ENCODE measurements at regions not wholly inside any gene's neighbourhood (a gene's known extent, or its start where the extent isn't known, plus 50 kb on each side); places are given as distances from the start of the nearest gene placed in this dataset.

DNA sequence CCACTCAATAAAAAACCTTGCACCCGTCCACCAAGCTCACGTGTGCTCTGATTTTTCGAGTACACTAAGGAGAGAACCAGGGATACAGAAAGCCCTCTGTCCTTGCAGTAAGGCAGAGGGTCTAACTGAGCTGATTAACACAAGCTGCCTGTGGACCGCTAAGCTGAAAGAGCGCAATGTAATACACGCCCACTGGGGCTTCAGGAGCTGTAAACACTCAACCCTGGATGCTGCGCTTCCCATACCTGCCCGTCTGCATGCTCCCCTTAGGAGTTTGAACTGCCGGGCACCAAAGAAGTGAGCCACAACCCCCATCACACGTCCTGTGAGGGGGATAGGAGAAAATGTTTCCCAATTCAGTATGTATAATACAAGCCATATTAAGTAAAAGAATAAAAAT is 664.8 kb downstream of the PCDH18 start:
- no peaks in the 10 kb centered on the region for H3K4me1 Mint-ChIP-seq
- no peak for DNase-seq

DNA sequence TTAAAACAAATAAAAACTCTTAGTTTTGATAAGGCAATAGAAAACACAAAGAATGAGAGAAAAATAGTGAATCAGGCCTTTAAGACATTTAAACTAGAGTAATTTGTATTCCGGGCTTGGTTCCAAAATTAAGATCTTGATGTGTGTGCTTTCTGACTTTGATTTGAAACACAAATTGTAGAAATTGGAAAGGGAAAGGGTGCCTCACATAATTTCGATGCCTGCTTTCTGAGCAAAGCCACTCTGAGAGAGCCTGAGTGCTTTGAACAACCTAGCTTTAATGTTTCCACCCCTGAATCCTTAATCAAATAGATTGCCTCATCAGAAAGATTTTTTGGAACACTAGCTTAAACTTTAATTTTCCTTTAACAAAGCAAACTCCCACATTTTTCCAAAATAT is 666.8 kb downstream of the PCDH18 start:
- Mint-ChIP-seq H3K4me3 (no peak overlapping the region), H3K36me3 (ENCODE audit: low read depth) (no peaks in the 10 kb centered on the region), H3K4me1 (no peaks in the 10 kb centered on the region), H3K27me3 (ENCODE audit: low read depth, poor library complexity) (no peaks in the 10 kb centered on the region), H3K9me3 (no peaks in the 10 kb centered on the region), H3K27ac (no peak overlapping the region)
- DNase-seq, result no peak
- TF ChIP-seq, protein P1, sequence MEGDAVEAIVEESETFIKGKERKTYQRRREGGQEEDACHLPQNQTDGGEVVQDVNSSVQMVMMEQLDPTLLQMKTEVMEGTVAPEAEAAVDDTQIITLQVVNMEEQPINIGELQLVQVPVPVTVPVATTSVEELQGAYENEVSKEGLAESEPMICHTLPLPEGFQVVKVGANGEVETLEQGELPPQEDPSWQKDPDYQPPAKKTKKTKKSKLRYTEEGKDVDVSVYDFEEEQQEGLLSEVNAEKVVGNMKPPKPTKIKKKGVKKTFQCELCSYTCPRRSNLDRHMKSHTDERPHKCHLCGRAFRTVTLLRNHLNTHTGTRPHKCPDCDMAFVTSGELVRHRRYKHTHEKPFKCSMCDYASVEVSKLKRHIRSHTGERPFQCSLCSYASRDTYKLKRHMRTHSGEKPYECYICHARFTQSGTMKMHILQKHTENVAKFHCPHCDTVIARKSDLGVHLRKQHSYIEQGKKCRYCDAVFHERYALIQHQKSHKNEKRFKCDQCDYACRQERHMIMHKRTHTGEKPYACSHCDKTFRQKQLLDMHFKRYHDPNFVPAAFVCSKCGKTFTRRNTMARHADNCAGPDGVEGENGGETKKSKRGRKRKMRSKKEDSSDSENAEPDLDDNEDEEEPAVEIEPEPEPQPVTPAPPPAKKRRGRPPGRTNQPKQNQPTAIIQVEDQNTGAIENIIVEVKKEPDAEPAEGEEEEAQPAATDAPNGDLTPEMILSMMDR (IDR thresholded peaks at IDR 0.05), result no peak

More for the DNA sequence above, 664.8 kb downstream of the PCDH18 start:
- TF ChIP-seq, protein P1 (IDR thresholded peaks at IDR 0.05), result no peak
- Mint-ChIP-seq H3K27me3 (ENCODE audit: low read depth, poor library complexity) (no peaks in the 10 kb centered on the region), H3K9me3 (no peaks in the 10 kb centered on the region), H3K4me3 (no peak overlapping the region), H3K36me3 (ENCODE audit: low read depth) (no peaks in the 10 kb centered on the region), H3K27ac (no peak overlapping the region)

DNA sequence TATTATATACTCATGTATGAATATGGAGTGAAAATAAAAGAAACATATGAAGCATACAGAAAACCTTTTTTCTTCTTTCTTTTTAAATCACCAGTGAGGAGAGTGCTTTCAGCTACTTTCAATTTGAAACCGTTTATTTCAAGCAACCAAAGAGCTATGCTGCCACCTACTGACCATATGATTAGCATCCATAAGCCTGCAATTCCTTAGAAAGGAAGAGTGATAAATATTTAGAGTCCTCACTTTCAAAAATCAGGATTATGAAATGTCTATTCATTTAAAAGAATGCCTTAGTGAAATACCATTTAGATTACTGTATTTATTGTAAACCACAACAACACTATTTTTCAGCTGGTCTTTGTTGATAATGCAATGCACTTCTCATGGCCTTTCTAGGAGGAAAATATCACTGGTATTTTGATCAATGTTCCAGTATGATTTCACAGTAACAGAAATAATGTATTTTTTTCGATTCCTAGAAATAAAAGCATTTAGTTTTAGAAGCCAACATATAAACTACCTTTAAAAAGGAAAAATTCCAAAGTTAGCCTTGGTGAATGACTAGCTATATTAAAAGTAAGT is 667.6 kb downstream of the PCDH18 start:
- H3K27me3 Mint-ChIP-seq (ENCODE audit: low read depth, poor library complexity), result no peaks in the 10 kb centered on the region
- no peaks in the 10 kb centered on the region for H3K36me3 Mint-ChIP-seq (ENCODE audit: low read depth)
- peak; percentile 46 for DNase-seq
- no peak overlapping the region for H3K4me3 Mint-ChIP-seq
- no peaks in the 10 kb centered on the region for H3K9me3 Mint-ChIP-seq
- no peak overlapping the region for H3K27ac Mint-ChIP-seq
- TF ChIP-seq, protein P1 (IDR thresholded peaks at IDR 0.05), result peak; percentile 85
- no peaks in the 10 kb centered on the region for H3K4me1 Mint-ChIP-seq

DNA sequence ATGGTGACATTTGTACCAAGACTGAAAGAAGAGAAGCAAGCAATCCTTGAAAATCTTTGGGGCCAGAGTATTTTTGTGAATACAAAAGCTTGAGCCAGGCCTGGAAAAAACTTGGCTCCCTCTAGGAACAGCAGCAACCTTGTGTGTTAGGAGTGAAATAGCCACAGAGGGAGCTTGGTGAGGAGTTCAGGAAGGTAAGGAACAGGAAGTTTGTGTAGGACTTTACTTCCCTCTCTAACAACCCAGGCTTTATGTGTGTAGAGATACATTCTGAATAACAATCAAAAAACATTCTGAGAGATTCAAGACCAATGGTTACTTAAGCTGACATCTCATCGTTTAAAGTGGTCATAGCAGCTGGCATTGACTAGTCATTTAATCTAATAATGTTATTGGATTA is 668.5 kb downstream of the PCDH18 start:
- H3K4me1 Mint-ChIP-seq, result no peaks in the 10 kb centered on the region

DNA sequence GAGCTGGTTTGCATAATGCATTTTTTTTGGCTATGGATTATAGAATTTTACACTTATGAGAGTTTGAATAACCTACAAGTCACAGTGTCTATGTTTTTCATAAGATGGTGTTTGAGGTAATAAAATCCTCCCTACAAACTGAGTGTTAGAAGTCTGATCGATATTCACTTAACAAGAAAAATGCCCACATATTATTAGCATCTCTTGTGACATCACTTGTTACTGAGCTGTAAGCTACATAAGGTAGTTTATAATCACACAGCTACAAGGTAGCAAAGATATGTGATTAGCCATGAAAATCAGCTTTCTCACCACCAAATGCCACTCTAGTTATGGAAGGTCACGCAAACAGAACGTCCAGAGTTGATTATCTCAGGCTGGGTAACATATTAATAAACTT is 669.6 kb downstream of the PCDH18 start:
- DNase-seq, result no peak
- Mint-ChIP-seq H3K4me1 (no peaks in the 10 kb centered on the region), H3K36me3 (ENCODE audit: low read depth) (no peaks in the 10 kb centered on the region), H3K4me3 (no peak overlapping the region), H3K9me3 (no peaks in the 10 kb centered on the region), H3K27me3 (ENCODE audit: low read depth, poor library complexity) (no peaks in the 10 kb centered on the region), H3K27ac (no peak overlapping the region)
- TF ChIP-seq, protein P1 (IDR thresholded peaks at IDR 0.05), result no peak

More for the DNA sequence above, 668.5 kb downstream of the PCDH18 start:
- DNase-seq, result no peak
- no peaks in the 10 kb centered on the region for H3K9me3 Mint-ChIP-seq
- H3K27ac Mint-ChIP-seq, result peak overlapping the region; percentile 93
- H3K36me3 Mint-ChIP-seq (ENCODE audit: low read depth), result no peaks in the 10 kb centered on the region
- TF ChIP-seq, protein P1 (IDR thresholded peaks at IDR 0.05), result no peak
- H3K4me3 Mint-ChIP-seq, result no peak overlapping the region
- no peaks in the 10 kb centered on the region for H3K27me3 Mint-ChIP-seq (ENCODE audit: low read depth, poor library complexity)

DNA sequence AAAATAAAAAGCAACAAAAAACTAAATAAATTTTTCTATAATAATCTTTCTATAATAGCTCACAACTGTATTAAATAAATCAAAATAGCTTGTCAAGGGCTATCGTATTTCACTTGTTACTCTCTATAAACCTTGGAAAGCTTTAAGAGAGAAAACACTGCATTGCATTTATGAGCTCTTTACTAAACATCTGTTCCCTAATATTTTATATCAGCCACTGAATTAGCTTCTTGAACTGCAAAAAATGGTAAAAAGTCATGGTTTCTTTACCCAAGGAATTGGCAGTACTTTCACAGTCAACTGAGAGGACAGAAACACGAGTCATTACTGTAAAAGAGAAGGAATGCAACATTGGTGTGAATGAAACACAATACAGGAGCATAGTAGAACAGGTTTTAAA is 671.2 kb downstream of the PCDH18 start:
- DNase-seq, result no peak
- H3K4me3 Mint-ChIP-seq, result no peak overlapping the region
- no peaks in the 10 kb centered on the region for H3K4me1 Mint-ChIP-seq
- no peaks in the 10 kb centered on the region for H3K27me3 Mint-ChIP-seq (ENCODE audit: low read depth, poor library complexity)
- H3K36me3 Mint-ChIP-seq (ENCODE audit: low read depth), result no peaks in the 10 kb centered on the region
- no peaks in the 10 kb centered on the region for H3K9me3 Mint-ChIP-seq
- no peak overlapping the region for H3K27ac Mint-ChIP-seq
- TF ChIP-seq, protein P1 (IDR thresholded peaks at IDR 0.05), result no peak

All from nephron progenitor cell (in vitro differentiated cells).